ENCODE measurements at regions not wholly inside any gene's neighbourhood (a gene's known extent, or its start where the extent isn't known, plus 50 kb on each side); places are given as distances from the start of the nearest gene placed in this dataset.
"Not testable (repeated sequence)": the region's sequence is repeated elsewhere in the genome, so short reads cannot be mapped to it uniquely, and the experiment has no call there.

GRCh38 chr9:85359161-85359560 lies 382.6 kb downstream of the AGTPBP1 start:
- intact Hi-C loops (cut with DNase I): no loop called here
- no peak for DNase-seq

- intact Hi-C loops (cut with DNase I): no loop called here
- no peak for DNase-seq
Measured at GRCh38 chr9:85349046-85349445, 392.7 kb downstream of the AGTPBP1 start.

GRCh38 chr9:85347541-85347940 lies 394.2 kb downstream of the AGTPBP1 start:
- intact Hi-C loops (cut with DNase I): no loop called here
- no peak for DNase-seq

- DNase-seq: no peak
- intact Hi-C loops (cut with DNase I): no loop called here
Measured at GRCh38 chr9:85344901-85345300, 396.9 kb downstream of the AGTPBP1 start.

GRCh38 chr9:85339338-85339737 lies 402.4 kb downstream of the AGTPBP1 start:
- intact Hi-C loops (cut with DNase I): no loop called here
- no peak for DNase-seq

- intact Hi-C loops (cut with DNase I): no loop called here
- DNase-seq: no peak
Measured at GRCh38 chr9:85334228-85334627, 407.5 kb downstream of the AGTPBP1 start.

GRCh38 chr9:85332487-85332886 lies 409.3 kb downstream of the AGTPBP1 start:
- intact Hi-C loops (cut with DNase I): no loop called here

GRCh38 chr9:85331626-85332025 lies 410.1 kb downstream of the AGTPBP1 start:
- DNase-seq: no peak
- intact Hi-C loops (cut with DNase I): no loop called here

More at GRCh38 chr9:85332487-85332886, 409.3 kb downstream of the AGTPBP1 start:
- peak in 15 of 42 donors; percentile 6 to 51 (median 16) for DNase-seq

GRCh38 chr9:85322592-85322991 lies 419.2 kb downstream of the AGTPBP1 start:
- DNase-seq: no peak
- intact Hi-C loops (cut with DNase I): no loop called here

GRCh38 chr9:85321561-85321960 lies 420.2 kb downstream of the AGTPBP1 start:
- no peak for DNase-seq
- intact Hi-C loops (cut with DNase I): no loop called here

GRCh38 chr9:85319936-85320656 lies 421.7 kb downstream of the AGTPBP1 start:
- intact Hi-C loops (cut with DNase I): no loop called here
- DNase-seq: no peak

GRCh38 chr9:85315535-85315934 lies 426.2 kb downstream of the AGTPBP1 start:
- intact Hi-C loops (cut with DNase I); DNase-seq: not testable (repeated sequence)

- intact Hi-C loops (cut with DNase I): no loop called here
- DNase-seq: no peak
Measured at GRCh38 chr9:85310573-85310972, 431.2 kb downstream of the AGTPBP1 start.

GRCh38 chr9:85303757-85304134 lies 438.0 kb downstream of the AGTPBP1 start:
- DNase-seq: no peak
- intact Hi-C loops (cut with DNase I): no loop called here

GRCh38 chr9:85302938-85303756 lies 438.6 kb downstream of the AGTPBP1 start:
- DNase-seq: no peak
- intact Hi-C loops (cut with DNase I): no loop called here

GRCh38 chr9:85298499-85298898 lies 443.3 kb downstream of the AGTPBP1 start:
- no peak for DNase-seq
- intact Hi-C loops (cut with DNase I): no loop called here

GRCh38 chr9:85295244-85295643 lies 446.5 kb downstream of the AGTPBP1 start:
- DNase-seq; intact Hi-C loops (cut with DNase I): not testable (repeated sequence)

GRCh38 chr9:85292261-85292660 lies 449.5 kb downstream of the AGTPBP1 start:
- intact Hi-C loops (cut with DNase I): no loop called here
- DNase-seq: no peak

- intact Hi-C loops (cut with DNase I): no loop called here
- no peak for DNase-seq
Measured at GRCh38 chr9:85291266-85291665, 450.5 kb downstream of the AGTPBP1 start.

GRCh38 chr9:85290019-85290418 lies 451.7 kb downstream of the AGTPBP1 start:
- intact Hi-C loops (cut with DNase I): no loop called here
- no peak for DNase-seq

GRCh38 chr9:85289142-85289541 lies 452.6 kb downstream of the AGTPBP1 start:
- no peak for DNase-seq

More at GRCh38 chr9:85289142-85289541, 452.6 kb downstream of the AGTPBP1 start:
- intact Hi-C loops (cut with DNase I): no loop called here

Measured in head of caudate nucleus (tissue), 42 donors.